ENCODE measurements at regions not wholly inside any gene's neighbourhood (a gene's known extent, or its start where the extent isn't known, plus 50 kb on each side); places are given as distances from the start of the nearest gene placed in this dataset.

DNA sequence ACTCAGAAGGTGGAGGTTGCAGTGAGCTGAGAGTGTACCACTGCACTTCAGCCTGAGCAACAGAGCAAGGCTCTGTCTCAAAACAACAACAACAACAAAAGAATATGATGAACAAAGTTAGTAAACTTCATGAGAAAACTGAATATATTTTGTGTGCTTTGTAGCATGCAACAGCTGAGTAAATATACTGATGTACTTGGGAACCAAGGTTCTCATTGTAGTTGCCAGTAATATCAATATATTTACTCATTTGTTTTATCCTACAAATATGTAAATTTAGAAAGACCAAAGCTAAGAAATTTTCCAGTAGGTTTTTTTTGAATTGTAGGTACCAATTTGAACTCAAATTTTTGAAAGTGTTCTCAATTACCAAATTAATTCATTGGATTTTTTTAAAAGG is 127.2 kb downstream of the IPO8 start:
- TF ChIP-seq POLR2A (IDR thresholded peaks at IDR 0.05): no peak
- TF ChIP-seq, protein P1, sequence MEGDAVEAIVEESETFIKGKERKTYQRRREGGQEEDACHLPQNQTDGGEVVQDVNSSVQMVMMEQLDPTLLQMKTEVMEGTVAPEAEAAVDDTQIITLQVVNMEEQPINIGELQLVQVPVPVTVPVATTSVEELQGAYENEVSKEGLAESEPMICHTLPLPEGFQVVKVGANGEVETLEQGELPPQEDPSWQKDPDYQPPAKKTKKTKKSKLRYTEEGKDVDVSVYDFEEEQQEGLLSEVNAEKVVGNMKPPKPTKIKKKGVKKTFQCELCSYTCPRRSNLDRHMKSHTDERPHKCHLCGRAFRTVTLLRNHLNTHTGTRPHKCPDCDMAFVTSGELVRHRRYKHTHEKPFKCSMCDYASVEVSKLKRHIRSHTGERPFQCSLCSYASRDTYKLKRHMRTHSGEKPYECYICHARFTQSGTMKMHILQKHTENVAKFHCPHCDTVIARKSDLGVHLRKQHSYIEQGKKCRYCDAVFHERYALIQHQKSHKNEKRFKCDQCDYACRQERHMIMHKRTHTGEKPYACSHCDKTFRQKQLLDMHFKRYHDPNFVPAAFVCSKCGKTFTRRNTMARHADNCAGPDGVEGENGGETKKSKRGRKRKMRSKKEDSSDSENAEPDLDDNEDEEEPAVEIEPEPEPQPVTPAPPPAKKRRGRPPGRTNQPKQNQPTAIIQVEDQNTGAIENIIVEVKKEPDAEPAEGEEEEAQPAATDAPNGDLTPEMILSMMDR (IDR thresholded peaks at IDR 0.05): no peak

All from testis (tissue), 2 donors.